ENCODE measurements at regions not wholly inside any gene's neighbourhood (a gene's known extent, or its start where the extent isn't known, plus 50 kb on each side); places are given as distances from the start of the nearest gene placed in this dataset.

GRCh38 chr3:79910337-79910736, 142.5 kb upstream of the ROBO1 start:
- DNase-seq = no peak

GRCh38 chr3:79906106-79906505, 138.3 kb upstream of the ROBO1 start:
- no peak for DNase-seq

GRCh38 chr3:79902151-79902550, 134.4 kb upstream of the ROBO1 start:
- DNase-seq = no peak

GRCh38 chr3:79898907-79899306, 131.1 kb upstream of the ROBO1 start:
- DNase-seq = no peak

GRCh38 chr3:79896086-79896485, 128.3 kb upstream of the ROBO1 start:
- DNase-seq = no peak

- DNase-seq = no peak
These were observed 119.4 kb upstream of the ROBO1 start for GRCh38 chr3:79887213-79887612.

- DNase-seq = no peak
These were observed 118.4 kb upstream of the ROBO1 start for GRCh38 chr3:79886204-79886603.

- DNase-seq = no peak
These were observed 117.6 kb upstream of the ROBO1 start for GRCh38 chr3:79885407-79885806.

GRCh38 chr3:79884354-79884753, 116.6 kb upstream of the ROBO1 start:
- DNase-seq = no peak

- DNase-seq = no peak
These were observed 113.6 kb upstream of the ROBO1 start for GRCh38 chr3:79881431-79881830.

- no peak for DNase-seq
These were observed 110.9 kb upstream of the ROBO1 start for GRCh38 chr3:79878708-79879107.

GRCh38 chr3:79874646-79875045, 106.8 kb upstream of the ROBO1 start:
- no peak for DNase-seq

GRCh38 chr3:79872483-79872882, 104.7 kb upstream of the ROBO1 start:
- no peak for DNase-seq

GRCh38 chr3:79871656-79872055, 103.9 kb upstream of the ROBO1 start:
- DNase-seq = no peak

- no peak for DNase-seq
These were observed 102.5 kb upstream of the ROBO1 start for GRCh38 chr3:79870313-79870620.

GRCh38 chr3:79869461-79870312, 101.9 kb upstream of the ROBO1 start:
- no peak for DNase-seq

- DNase-seq = no peak
These were observed 98.4 kb upstream of the ROBO1 start for GRCh38 chr3:79866162-79866561.

GRCh38 chr3:79864077-79864476, 96.3 kb upstream of the ROBO1 start:
- no peak for DNase-seq

- no peak for DNase-seq
These were observed 81.1 kb upstream of the ROBO1 start for GRCh38 chr3:79848876-79849275.

- no peak for DNase-seq
These were observed 80.1 kb upstream of the ROBO1 start for GRCh38 chr3:79847928-79848327.

- DNase-seq = no peak
These were observed 78.5 kb upstream of the ROBO1 start for GRCh38 chr3:79846148-79846933.

GRCh38 chr3:79845546-79845945, 77.7 kb upstream of the ROBO1 start:
- DNase-seq = no peak

GRCh38 chr3:79844176-79844575, 76.4 kb upstream of the ROBO1 start:
- no peak for DNase-seq

- DNase-seq = no peak
These were observed 75.4 kb upstream of the ROBO1 start for GRCh38 chr3:79843180-79843579.

Data from cerebellar nuclear complex (tissue), 1 donor.